A549 (cell line): ENCODE measurements at regions not wholly inside any gene's neighbourhood (a gene's known extent, or its start where the extent isn't known, plus 50 kb on each side); places are given as distances from the start of the nearest gene placed in this dataset.

ENCODE experiments used
- ATAC-seq, 2 experiments: fragments of 200-7000 bp in 1 of 2; fragments of >200 bp in 1 of 2; cut with Nextera tagmentation in 1 of 2; cut with Tn5 transposase in 1 of 2; 3 replicates each; pipeline versions ENCODE4 v1.8.0 to v1.9.1; 2018 to 2020; ENCODE audit warnings: mild to moderate bottlenecking in 1 of 2, moderate library complexity in 1 of 2
- CTCF ChIA-PET: fragments of 300-600 bp; sonication (Branson Sonifier 250); formaldehyde crosslinking; extraction: SDS; loops from one replicate; lab custom pipeline; 2021; ENCODE audit warnings: antibody characterized with exemption, inconsistent platforms; lab: Yijun Ruan, JAX
- POLR2A ChIA-PET: fragments of 350-600 bp; formaldehyde crosslinking; extraction: SDS; loops from one replicate; lab custom pipeline; 2021; ENCODE audit warnings: antibody characterized with exemption, inconsistent platforms; lab: Yijun Ruan, JAX
- DNase-seq, 2 experiments: peaks; one replicate each; pipeline versions ENCODE4 v3.0.0 to v3.0.0-alpha.2; 2011 to 2016; ENCODE audit warnings: low read depth in 1 of 2, low spot score in 1 of 2
- FAIRE-seq: peaks from 2 replicates; lab custom pipeline; 2011; peaks lifted over from hg19 to GRCh38; lab: Jason Lieb, UNC
- H3K27ac ChIP-seq, 2 experiments: fragments of >200 bp; sonication (Bioruptor Twin); formaldehyde crosslinking; 3 replicates each; pipeline ENCODE4 v1.5.1; 2016 to 2017
- H3K4me1 ChIP-seq: fragments of >200 bp; sonication (Bioruptor Twin); formaldehyde crosslinking; 3 replicates; pipeline ENCODE4 v1.6.1; 2016
- H3K4me2 ChIP-seq: fragments of >200 bp; sonication (Bioruptor Twin); formaldehyde crosslinking; 3 replicates; pipeline ENCODE4 v1.6.1; 2016
- H3K4me3 ChIP-seq: fragments of >200 bp; sonication (Bioruptor Twin); formaldehyde crosslinking; 3 replicates; pipeline ENCODE4 v1.5.1; 2016
- H3K9me3 ChIP-seq: fragments of >200 bp; sonication (Bioruptor Twin); formaldehyde crosslinking; 3 replicates; pipeline ENCODE4 v1.6.1; 2016
- BHLHE40 ChIP-seq: IDR thresholded peaks from 2 replicates; pipeline ENCODE4 v1.6.1; 2012; ENCODE audit warnings: low read depth, low read length, inconsistent platforms
- CBX2 ChIP-seq: fragments of 200-600 bp; sonication (generic); IDR thresholded peaks from 2 replicates; pipeline ENCODE4 v1.6.1; 2016; ENCODE audit warnings: low read depth, mild to moderate bottlenecking, borderline replicate concordance
- CEBPB ChIP-seq, 2 experiments: fragments of >200 bp in 1 of 2; sonication (Bioruptor Twin) in 1 of 2; formaldehyde crosslinking in 1 of 2; IDR thresholded peaks; 2 replicates each; pipeline ENCODE4 v1.6.1; 2012 to 2016
- E2F6 ChIP-seq: IDR thresholded peaks from 2 replicates; pipeline ENCODE4 v1.6.1; 2012; ENCODE audit warnings: low read depth, borderline replicate concordance
- ESRRA ChIP-seq: fragments of 150-350 bp; IDR thresholded peaks from 2 replicates; pipeline ENCODE4 v1.6.1; 2014; ENCODE audit warnings: mild to moderate bottlenecking, low read length, borderline replicate concordance
- HOXB13 ChIP-seq: fragments of 250-450 bp; sonication (Bioruptor Pico); IDR thresholded peaks from 2 replicates; pipeline ENCODE4 v1.5.0; 2020; ENCODE audit warnings: low read depth, mild to moderate bottlenecking, moderate library complexity
- HOXB5 ChIP-seq: fragments of 250-450 bp; sonication (Bioruptor Pico); IDR thresholded peaks from 2 replicates; pipeline ENCODE4 v1.5.0; 2020; ENCODE audit warnings: mild to moderate bottlenecking, moderate library complexity
- JUN ChIP-seq, 2 experiments: fragments of >200 bp; sonication (Bioruptor Twin); formaldehyde crosslinking; IDR thresholded peaks; 2 replicates in 1 of 2; 3 replicates in 1 of 2; pipeline ENCODE4 v1.6.1; 2016 to 2017
- MAFK ChIP-seq: fragments of 450-650 bp; IDR thresholded peaks from 2 replicates; pipeline ENCODE4 v1.6.1; 2014; ENCODE audit not compliant: partially characterized antibody
- PBX3 ChIP-seq: IDR thresholded peaks from 2 replicates; pipeline ENCODE4 v1.6.1; 2012
- PHF8 ChIP-seq: fragments of 200-600 bp; sonication (generic); IDR thresholded peaks from 2 replicates; pipeline ENCODE4 v1.6.1; 2016; ENCODE audit warnings: low read depth, mild to moderate bottlenecking, antibody characterized with exemption, moderate library complexity, borderline replicate concordance
- SMC3 ChIP-seq: fragments of >200 bp; sonication (Bioruptor Twin); formaldehyde crosslinking; IDR thresholded peaks from 3 replicates; pipeline ENCODE4 v1.6.1; 2018; ENCODE audit warnings: inconsistent platforms
- SREBF2 ChIP-seq: fragments of 450-650 bp; IDR thresholded peaks from 2 replicates; pipeline ENCODE4 v1.6.1; 2014; ENCODE audit warnings: mild to moderate bottlenecking, moderate library complexity
- ZC3H11A ChIP-seq: fragments of 450-650 bp; IDR thresholded peaks from 2 replicates; pipeline ENCODE4 v1.6.1; 2014; ENCODE audit warnings: antibody characterized with exemption, mild to moderate bottlenecking
- WGBS: methylation state at CpG from one replicate; pipeline ENCODE4 v1.1.6; 2017; ENCODE audit errors: missing lambda C conversion rate; 5-methylcytosine and 5-hydroxymethylcytosine counted together
- TF ChIP-seq, protein P1 (sequence below): fragments of 200-600 bp; sonication (generic); IDR thresholded peaks from 2 replicates; pipeline ENCODE4 v1.6.1; 2016; ENCODE audit warnings: antibody characterized with exemption, mild to moderate bottlenecking, moderate library complexity
- TF ChIP-seq, protein P2 (sequence below): fragments of 150-350 bp; IDR thresholded peaks from 2 replicates; pipeline ENCODE4 v1.6.1; 2014; ENCODE audit warnings: low read depth, mild to moderate bottlenecking, low read length
- TF ChIP-seq, protein P3 (sequence below): fragments of >200 bp; sonication (Bioruptor Twin); formaldehyde crosslinking; IDR thresholded peaks from 2 replicates; pipeline ENCODE4 v1.6.1; 2016
- TF ChIP-seq, protein P4 (sequence below): fragments of >200 bp; sonication (Bioruptor Twin); formaldehyde crosslinking; IDR thresholded peaks from 3 replicates; pipeline ENCODE4 v1.6.1; 2016

GRCh38 chr5:122600924-122601323, 174.0 kb upstream of the SNX2 start:
- H3K4me3 ChIP-seq = no peak overlapping the region
- DNase-seq (no peak), FAIRE-seq (no peak), ATAC-seq (no peak)
- H3K4me1 ChIP-seq = no peaks in the 10 kb centered on the region
- no peaks in the 10 kb centered on the region for H3K9me3 ChIP-seq
- TF ChIP-seq HOXB13 (CRISPR knock-in tag) = no peak
- no peak for TF ChIP-seq PHF8
- no peak overlapping the region for H3K27ac ChIP-seq
- 0% methylated on average over 1 of the region's 1 CpG for WGBS
- H3K4me2 ChIP-seq = no peak overlapping the region
- POLR2A ChIA-PET = no interaction called here
- CTCF ChIA-PET = no interaction called here

- no peak for ATAC-seq
- no peak for FAIRE-seq
- TF ChIP-seq CBX2 (no peak), E2F6 (no peak), SREBF2 (no peak), MAFK (no peak), ZC3H11A (no peak), PBX3 (no peak), ESRRA (no peak), HOXB5 (CRISPR knock-in tag) (no peak), JUN (IDR thresholded peaks at IDR 0.05) (no peak)
- TF ChIP-seq, protein P1, sequence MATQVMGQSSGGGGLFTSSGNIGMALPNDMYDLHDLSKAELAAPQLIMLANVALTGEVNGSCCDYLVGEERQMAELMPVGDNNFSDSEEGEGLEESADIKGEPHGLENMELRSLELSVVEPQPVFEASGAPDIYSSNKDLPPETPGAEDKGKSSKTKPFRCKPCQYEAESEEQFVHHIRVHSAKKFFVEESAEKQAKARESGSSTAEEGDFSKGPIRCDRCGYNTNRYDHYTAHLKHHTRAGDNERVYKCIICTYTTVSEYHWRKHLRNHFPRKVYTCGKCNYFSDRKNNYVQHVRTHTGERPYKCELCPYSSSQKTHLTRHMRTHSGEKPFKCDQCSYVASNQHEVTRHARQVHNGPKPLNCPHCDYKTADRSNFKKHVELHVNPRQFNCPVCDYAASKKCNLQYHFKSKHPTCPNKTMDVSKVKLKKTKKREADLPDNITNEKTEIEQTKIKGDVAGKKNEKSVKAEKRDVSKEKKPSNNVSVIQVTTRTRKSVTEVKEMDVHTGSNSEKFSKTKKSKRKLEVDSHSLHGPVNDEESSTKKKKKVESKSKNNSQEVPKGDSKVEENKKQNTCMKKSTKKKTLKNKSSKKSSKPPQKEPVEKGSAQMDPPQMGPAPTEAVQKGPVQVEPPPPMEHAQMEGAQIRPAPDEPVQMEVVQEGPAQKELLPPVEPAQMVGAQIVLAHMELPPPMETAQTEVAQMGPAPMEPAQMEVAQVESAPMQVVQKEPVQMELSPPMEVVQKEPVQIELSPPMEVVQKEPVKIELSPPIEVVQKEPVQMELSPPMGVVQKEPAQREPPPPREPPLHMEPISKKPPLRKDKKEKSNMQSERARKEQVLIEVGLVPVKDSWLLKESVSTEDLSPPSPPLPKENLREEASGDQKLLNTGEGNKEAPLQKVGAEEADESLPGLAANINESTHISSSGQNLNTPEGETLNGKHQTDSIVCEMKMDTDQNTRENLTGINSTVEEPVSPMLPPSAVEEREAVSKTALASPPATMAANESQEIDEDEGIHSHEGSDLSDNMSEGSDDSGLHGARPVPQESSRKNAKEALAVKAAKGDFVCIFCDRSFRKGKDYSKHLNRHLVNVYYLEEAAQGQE = no peak
- TF ChIP-seq, protein P2, sequence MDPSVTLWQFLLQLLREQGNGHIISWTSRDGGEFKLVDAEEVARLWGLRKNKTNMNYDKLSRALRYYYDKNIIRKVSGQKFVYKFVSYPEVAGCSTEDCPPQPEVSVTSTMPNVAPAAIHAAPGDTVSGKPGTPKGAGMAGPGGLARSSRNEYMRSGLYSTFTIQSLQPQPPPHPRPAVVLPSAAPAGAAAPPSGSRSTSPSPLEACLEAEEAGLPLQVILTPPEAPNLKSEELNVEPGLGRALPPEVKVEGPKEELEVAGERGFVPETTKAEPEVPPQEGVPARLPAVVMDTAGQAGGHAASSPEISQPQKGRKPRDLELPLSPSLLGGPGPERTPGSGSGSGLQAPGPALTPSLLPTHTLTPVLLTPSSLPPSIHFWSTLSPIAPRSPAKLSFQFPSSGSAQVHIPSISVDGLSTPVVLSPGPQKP = no peak
- no peaks in the 10 kb centered on the region for H3K9me3 ChIP-seq
- no peak for DNase-seq
- CTCF ChIA-PET = no interaction called here
- no peaks in the 10 kb centered on the region for H3K4me1 ChIP-seq
- H3K4me3 ChIP-seq = no peak overlapping the region
- WGBS = 4% methylated on average over 1 of the region's 1 CpG
- no peak overlapping the region for H3K27ac ChIP-seq
- POLR2A ChIA-PET = no interaction called here
- H3K4me2 ChIP-seq = no peak overlapping the region
Measured at GRCh38 chr5:122602700-122603099, 172.2 kb upstream of the SNX2 start.

GRCh38 chr5:122605236-122605635, 169.6 kb upstream of the SNX2 start:
- TF ChIP-seq MAFK (no peak), SMC3 (no peak), CEBPB (IDR thresholded peaks at IDR 0.05) (no peak), PHF8 (no peak), BHLHE40 (no peak), ESRRA (no peak)
- TF ChIP-seq, protein P3, sequence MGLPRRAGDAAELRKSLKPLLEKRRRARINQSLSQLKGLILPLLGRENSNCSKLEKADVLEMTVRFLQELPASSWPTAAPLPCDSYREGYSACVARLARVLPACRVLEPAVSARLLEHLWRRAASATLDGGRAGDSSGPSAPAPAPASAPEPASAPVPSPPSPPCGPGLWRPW = no peak
- TF ChIP-seq, protein P4, sequence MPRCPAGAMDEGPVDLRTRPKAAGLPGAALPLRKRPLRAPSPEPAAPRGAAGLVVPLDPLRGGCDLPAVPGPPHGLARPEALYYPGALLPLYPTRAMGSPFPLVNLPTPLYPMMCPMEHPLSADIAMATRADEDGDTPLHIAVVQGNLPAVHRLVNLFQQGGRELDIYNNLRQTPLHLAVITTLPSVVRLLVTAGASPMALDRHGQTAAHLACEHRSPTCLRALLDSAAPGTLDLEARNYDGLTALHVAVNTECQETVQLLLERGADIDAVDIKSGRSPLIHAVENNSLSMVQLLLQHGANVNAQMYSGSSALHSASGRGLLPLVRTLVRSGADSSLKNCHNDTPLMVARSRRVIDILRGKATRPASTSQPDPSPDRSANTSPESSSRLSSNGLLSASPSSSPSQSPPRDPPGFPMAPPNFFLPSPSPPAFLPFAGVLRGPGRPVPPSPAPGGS = no peak
- TF ChIP-seq, protein P2 = no peak
- no peaks in the 10 kb centered on the region for H3K9me3 ChIP-seq
- ChIA-PET CTCF (no interaction called here), POLR2A (no interaction called here)
- no peaks in the 10 kb centered on the region for H3K4me1 ChIP-seq
- no peak for ATAC-seq
- H3K27ac ChIP-seq = no peak overlapping the region
- H3K4me3 ChIP-seq = no peak overlapping the region
- no peak overlapping the region for H3K4me2 ChIP-seq
- FAIRE-seq = no peak
- no peak for DNase-seq
- 52% methylated on average over 4 of the region's 4 CpGs for WGBS
